BLaER1 treated with 17β-estradiol and CSF1 and Interleukin-3, amounts not matched to agents 10 nM and 100 nM (cell line): ENCODE measurements at regions not wholly inside any gene's neighbourhood (a gene's known extent, or its start where the extent isn't known, plus 50 kb on each side); places are given as distances from the start of the nearest gene placed in this dataset.

Source experiments
- H3K27ac ChIP-seq, 11 experiments: shearing (Covaris generic); formaldehyde crosslinking; 2 replicates each; pipeline ENCODE4 v1.8.1; 2022
- H3K27me3 ChIP-seq, 11 experiments: shearing (Covaris generic); formaldehyde crosslinking; 2 replicates each; pipeline ENCODE4 v1.8.1; 2022
- H3K36me3 ChIP-seq, 11 experiments: shearing (Covaris generic); formaldehyde crosslinking; 2 replicates each; pipeline ENCODE4 v1.8.1; 2022
- H3K4me1 ChIP-seq, 10 experiments: shearing (Covaris generic); formaldehyde crosslinking; 2 replicates each; pipeline ENCODE4 v1.8.1; 2022
- H3K4me2 ChIP-seq, 11 experiments: shearing (Covaris generic); formaldehyde crosslinking; 2 replicates each; pipeline ENCODE4 v1.8.1; 2022
- H3K4me3 ChIP-seq, 10 experiments: shearing (Covaris generic); formaldehyde crosslinking; 2 replicates each; pipeline ENCODE4 v1.8.1; 2022
- H3K9ac ChIP-seq, 11 experiments: shearing (Covaris generic); formaldehyde crosslinking; 2 replicates each; pipeline ENCODE4 v1.8.1; 2022
- H3K9me3 ChIP-seq, 11 experiments: shearing (Covaris generic); formaldehyde crosslinking; replicated peaks in 1 of 11; 2 replicates each; pipeline ENCODE4 v1.8.1; 2022
- H4K20me1 ChIP-seq, 11 experiments: shearing (Covaris generic); formaldehyde crosslinking; 2 replicates each; pipeline ENCODE4 v1.8.1; 2022
- Cebpa-rat ChIP-seq, 11 experiments: shearing (Covaris generic); IDR thresholded peaks; 2 replicates each; pipeline ENCODE4 v1.8.1; 2022

DNA sequence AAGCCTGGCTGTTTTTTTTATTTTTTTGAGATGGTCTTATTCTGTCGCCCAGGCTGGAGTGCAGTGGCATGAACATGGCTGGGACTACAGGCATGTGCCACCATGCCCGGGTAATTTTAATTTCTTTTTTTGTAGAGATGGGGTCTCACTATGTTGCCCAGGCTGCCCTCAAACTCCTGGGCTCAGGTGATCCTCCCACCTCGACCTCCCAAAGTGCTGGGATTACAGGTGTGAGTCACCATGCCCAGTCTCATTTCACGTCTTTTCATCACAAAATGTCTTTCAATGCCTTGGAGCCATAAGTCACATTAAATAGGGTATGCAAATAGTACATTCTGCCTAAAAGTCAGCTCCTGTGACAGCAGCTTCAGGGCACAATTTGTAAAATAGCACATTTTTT, 52.8 kb downstream of the SOX2 start:
- Histone ChIP-seq H3K4me2 (peak overlapping the region in 3 of 11 experiments; percentile 44 to 71 (median 58); a peak in 5 of 22 replicates), H3K9me3 (no peaks in the 10 kb centered on the region), H3K4me1 (peaks cover 0 to 46% (median 0%) of the 10 kb centered on the region in 10 experiments; a peak in 6 of 20 replicates), H3K9ac (no peak overlapping the region), H3K27ac (no peak overlapping the region), H3K36me3 (no peaks in the 10 kb centered on the region), H3K4me3 (no peak overlapping the region), H3K27me3 (no peaks in the 10 kb centered on the region), H4K20me1 (no peaks in the 10 kb centered on the region)
- no peak for TF ChIP-seq Cebpa-rat (IDR thresholded peaks at IDR 0.05)

DNA sequence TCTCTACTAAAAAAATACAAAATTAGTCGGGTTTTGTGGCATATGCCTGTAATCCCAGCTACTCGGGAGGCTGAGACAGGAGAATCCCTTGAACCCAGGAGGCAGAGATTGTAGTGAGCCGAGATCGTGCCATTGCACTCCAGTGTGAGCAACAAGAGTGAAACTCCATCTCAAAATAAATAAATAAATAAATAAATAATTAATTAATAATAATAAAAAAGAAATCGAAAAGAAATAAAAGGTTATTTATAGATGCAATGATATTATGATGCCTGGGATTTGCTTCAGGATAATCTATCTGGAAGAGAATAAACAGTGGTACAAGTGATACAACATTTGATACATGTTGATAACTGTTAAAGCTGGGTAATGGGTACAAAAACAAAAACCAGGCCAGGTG, 58.6 kb downstream of the SOX2 start:
- Histone ChIP-seq H3K27ac (no peak overlapping the region), H3K4me1 (peaks cover 0 to 41% (median 0%) of the 10 kb centered on the region in 10 experiments; a peak in 6 of 20 replicates), H3K4me3 (no peak overlapping the region), H3K4me2 (no peak overlapping the region), H3K27me3 (no peaks in the 10 kb centered on the region), H4K20me1 (no peaks in the 10 kb centered on the region), H3K36me3 (no peaks in the 10 kb centered on the region), H3K9me3 (no peaks in the 10 kb centered on the region), H3K9ac (no peak overlapping the region)
- TF ChIP-seq Cebpa-rat (IDR thresholded peaks at IDR 0.05): no peak

DNA sequence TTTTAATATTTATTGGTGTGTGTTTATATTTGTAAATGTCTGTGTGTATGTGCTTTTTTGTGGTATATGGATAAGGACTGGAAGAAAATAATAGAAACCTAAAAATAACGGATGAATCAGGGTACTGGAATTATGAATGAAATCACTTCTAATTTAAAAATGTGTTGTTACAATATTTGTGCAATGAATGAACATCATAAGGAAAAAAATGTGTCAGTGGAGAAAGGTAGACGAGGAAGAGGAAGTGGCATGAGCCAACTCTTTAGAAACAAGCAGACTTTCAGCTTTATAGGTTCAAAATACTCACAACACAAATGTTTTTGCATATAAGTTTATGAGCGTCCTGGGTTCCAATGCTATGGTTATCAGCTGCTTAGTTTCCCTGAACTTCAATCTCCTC, 59.4 kb downstream of the SOX2 start:
- Histone ChIP-seq H3K36me3 (no peaks in the 10 kb centered on the region), H4K20me1 (no peaks in the 10 kb centered on the region), H3K27ac (no peak overlapping the region), H3K4me2 (no peak overlapping the region), H3K9me3 (no peaks in the 10 kb centered on the region), H3K4me1 (peaks cover 0 to 33% (median 0%) of the 10 kb centered on the region in 10 experiments; a peak in 4 of 20 replicates), H3K4me3 (no peak overlapping the region), H3K27me3 (no peaks in the 10 kb centered on the region), H3K9ac (no peak overlapping the region)
- no peak for TF ChIP-seq Cebpa-rat (IDR thresholded peaks at IDR 0.05)

DNA sequence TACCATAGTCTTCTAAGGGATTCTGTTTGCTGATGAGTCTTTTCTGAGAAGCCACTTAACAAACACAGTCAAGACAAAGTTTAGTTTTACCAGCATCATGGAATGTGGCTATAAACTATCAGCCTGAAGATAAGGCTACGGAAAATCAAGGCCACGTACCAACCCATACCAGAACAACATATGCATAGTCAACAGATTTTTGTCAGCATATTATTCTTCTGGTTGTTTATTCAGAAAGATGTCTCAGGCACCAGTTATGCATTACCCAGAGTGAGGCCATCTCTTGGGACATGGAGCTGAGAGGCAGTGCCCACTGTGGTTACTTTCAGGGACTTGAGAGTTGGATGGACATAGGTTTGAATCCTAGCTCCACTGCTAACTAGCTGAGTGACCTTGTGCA, 60.4 kb downstream of the SOX2 start:
- Histone ChIP-seq H3K4me2 (peak overlapping the region in 2 of 11 experiments; percentile 1 to 37; a peak in 1 of 22 replicates), H3K4me3 (no peak overlapping the region), H3K9ac (no peak overlapping the region), H3K9me3 (no peaks in the 10 kb centered on the region), H3K27me3 (no peaks in the 10 kb centered on the region), H3K4me1 (peaks cover 0 to 24% (median 0%) of the 10 kb centered on the region in 10 experiments; a peak in 4 of 20 replicates), H3K27ac (no peak overlapping the region), H4K20me1 (no peaks in the 10 kb centered on the region), H3K36me3 (no peaks in the 10 kb centered on the region)
- no peak for TF ChIP-seq Cebpa-rat (IDR thresholded peaks at IDR 0.05)

- peaks cover 0 to 14% (median 0%) of the 10 kb centered on the region in 10 experiments; a peak in 4 of 20 replicates for H3K4me1 ChIP-seq
- H3K27ac ChIP-seq: no peak overlapping the region
- H3K27me3 ChIP-seq: no peaks in the 10 kb centered on the region
- H4K20me1 ChIP-seq: no peaks in the 10 kb centered on the region
- H3K36me3 ChIP-seq: no peaks in the 10 kb centered on the region
- H3K4me2 ChIP-seq: no peak overlapping the region
- H3K9me3 ChIP-seq: no peaks in the 10 kb centered on the region
- no peak for TF ChIP-seq Cebpa-rat (IDR thresholded peaks at IDR 0.05)
- no peak overlapping the region for H3K9ac ChIP-seq
- no peak overlapping the region for H3K4me3 ChIP-seq
Observed at GRCh38 chr3:181773921-181774320, 62.2 kb downstream of the SOX2 start.

DNA sequence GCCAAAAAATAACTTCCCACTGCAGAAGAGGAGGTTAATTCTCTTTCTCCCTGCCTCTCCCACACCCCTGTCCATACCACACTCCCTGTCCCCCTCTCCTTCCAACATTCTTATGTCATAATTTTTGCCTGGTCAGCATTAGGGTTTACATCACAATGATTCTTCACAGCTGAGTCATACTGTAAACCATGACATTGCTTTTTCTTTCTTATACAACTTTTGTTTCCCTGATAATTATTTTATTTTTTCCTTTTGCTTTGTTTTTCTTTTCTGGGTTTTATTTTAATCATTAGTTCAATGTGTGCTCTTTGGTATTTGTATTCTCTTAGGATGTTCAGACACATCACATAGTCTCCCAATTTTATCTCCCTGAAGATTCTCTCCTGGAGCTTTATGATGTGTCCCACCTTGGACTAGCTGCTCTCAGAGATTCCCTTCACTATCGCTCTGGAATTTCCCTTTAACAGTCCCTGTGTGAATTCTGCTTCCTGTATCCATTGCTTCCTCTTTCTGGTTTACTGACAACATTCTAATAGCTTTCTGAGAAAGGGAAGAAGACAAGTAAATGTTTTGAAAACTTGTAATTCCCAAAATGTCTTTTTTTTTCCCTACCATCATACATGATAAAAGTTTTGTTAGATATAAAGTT, 70.7 kb downstream of the SOX2 start:
- H4K20me1 ChIP-seq: no peaks in the 10 kb centered on the region
- peaks cover 0 to 25% (median 0%) of the 10 kb centered on the region in 10 experiments; a peak in 8 of 20 replicates for H3K4me1 ChIP-seq
- H3K36me3 ChIP-seq: no peaks in the 10 kb centered on the region
- H3K27me3 ChIP-seq: no peaks in the 10 kb centered on the region
- H3K9ac ChIP-seq: peak overlapping the region in 2 of 11 experiments; percentile 18 to 23; a peak in 1 of 22 replicates
- no peaks in the 10 kb centered on the region for H3K9me3 ChIP-seq
- H3K4me2 ChIP-seq: peak overlapping the region in 4 of 11 experiments; percentile 10 to 85 (median 68); a peak in 7 of 22 replicates
- H3K27ac ChIP-seq: peak overlapping the region in 3 of 11 experiments; percentile 36 to 51 (median 46); a peak in 5 of 22 replicates
- no peak for TF ChIP-seq Cebpa-rat (IDR thresholded peaks at IDR 0.05)
- H3K4me3 ChIP-seq: peak overlapping the region in 1 of 10 experiments; percentile 23; a peak in 2 of 20 replicates

GRCh38 chr3:181790561-181790960, 78.8 kb downstream of the SOX2 start:
- no peaks in the 10 kb centered on the region for H4K20me1 ChIP-seq
- H3K27me3 ChIP-seq: no peaks in the 10 kb centered on the region
- no peak overlapping the region for H3K27ac ChIP-seq
- H3K4me2 ChIP-seq: no peak overlapping the region
- H3K4me1 ChIP-seq: peaks cover 0 to 14% (median 0%) of the 10 kb centered on the region in 10 experiments; a peak in 4 of 20 replicates
- H3K9ac ChIP-seq: no peak overlapping the region
- no peaks in the 10 kb centered on the region for H3K9me3 ChIP-seq
- no peak overlapping the region for H3K4me3 ChIP-seq
- TF ChIP-seq Cebpa-rat (IDR thresholded peaks at IDR 0.05): no peak
- no peaks in the 10 kb centered on the region for H3K36me3 ChIP-seq

GRCh38 chr3:181791056-181791955, 79.6 kb downstream of the SOX2 start:
- Histone ChIP-seq H4K20me1 (no peaks in the 10 kb centered on the region), H3K9me3 (no peaks in the 10 kb centered on the region), H3K36me3 (no peaks in the 10 kb centered on the region), H3K4me2 (peak overlapping the region in 2 of 11 experiments; percentile 3 to 36; a peak in 2 of 22 replicates), H3K4me1 (peaks cover 0 to 14% (median 0%) of the 10 kb centered on the region in 10 experiments; a peak in 4 of 20 replicates), H3K4me3 (no peak overlapping the region), H3K27me3 (no peaks in the 10 kb centered on the region), H3K27ac (no peak overlapping the region), H3K9ac (no peak overlapping the region)
- TF ChIP-seq Cebpa-rat (IDR thresholded peaks at IDR 0.05): no peak

GRCh38 chr3:181793006-181793405, 81.3 kb downstream of the SOX2 start:
- Histone ChIP-seq H3K36me3 (no peaks in the 10 kb centered on the region), H3K9ac (no peak overlapping the region), H4K20me1 (no peaks in the 10 kb centered on the region), H3K27me3 (no peaks in the 10 kb centered on the region), H3K4me3 (no peak overlapping the region), H3K4me2 (no peak overlapping the region), H3K27ac (no peak overlapping the region), H3K4me1 (peaks cover 0 to 21% (median 0%) of the 10 kb centered on the region in 10 experiments; a peak in 4 of 20 replicates), H3K9me3 (no peaks in the 10 kb centered on the region)
- TF ChIP-seq Cebpa-rat (IDR thresholded peaks at IDR 0.05): peak in 8 of 11 experiments; percentile 19 to 88 (median 72); a peak in 11 of 22 replicates
